H9 (cell line): ENCODE measurements at regions not wholly inside any gene's neighbourhood (a gene's known extent, or its start where the extent isn't known, plus 50 kb on each side); places are given as distances from the start of the nearest gene placed in this dataset.

ENCODE experiments used
- DNase-seq: peaks from one replicate; pipeline ENCODE4 v3.0.0-alpha.2; 2017
- H2AFZ ChIP-seq: one replicate; pipeline ENCODE4 v1.6.1; 2013; ENCODE audit warnings: mild to moderate bottlenecking, low read length, control low read depth, moderate library complexity
- H2AK5ac ChIP-seq: 2 replicates; pipeline ENCODE4 v1.6.1; 2013; ENCODE audit warnings: low read length, control low read depth, mixed read lengths; ENCODE audit not compliant: insufficient read length
- H2BK120ac ChIP-seq: one replicate; pipeline ENCODE4 v1.6.1; 2013; ENCODE audit warnings: low read depth, mild to moderate bottlenecking, low read length, control low read depth, inconsistent platforms; ENCODE audit not compliant: poor library complexity, severe bottlenecking
- H2BK12ac ChIP-seq: 2 replicates; pipeline ENCODE4 v1.6.1; 2013; ENCODE audit warnings: low read length, control low read depth, mixed read lengths, low read depth; ENCODE audit not compliant: insufficient read length
- H2BK15ac ChIP-seq: 2 replicates; pipeline ENCODE4 v1.6.1; 2013; ENCODE audit warnings: low read depth, low read length, control low read depth
- H2BK20ac ChIP-seq: one replicate; pipeline ENCODE4 v1.6.1; 2013; ENCODE audit warnings: low read depth, mild to moderate bottlenecking, low read length, control low read depth, inconsistent platforms; ENCODE audit not compliant: poor library complexity, severe bottlenecking
- H2BK5ac ChIP-seq: 2 replicates; pipeline ENCODE4 v1.6.1; 2013; ENCODE audit warnings: low read length, control low read depth, mixed read lengths; ENCODE audit not compliant: insufficient read length
- H3K14ac ChIP-seq: 2 replicates; pipeline ENCODE4 v1.6.1; 2013; ENCODE audit warnings: low read length, control low read depth; ENCODE audit not compliant: insufficient read depth
- H3K18ac ChIP-seq: 2 replicates; pipeline ENCODE4 v1.6.1; 2013; ENCODE audit warnings: low read depth, mild to moderate bottlenecking, mixed read lengths, low read length, control low read depth; ENCODE audit not compliant: insufficient read length
- H3K23ac ChIP-seq: 2 replicates; pipeline ENCODE4 v1.6.1; 2013; ENCODE audit warnings: low read length, control low read depth, mixed read lengths, low read depth; ENCODE audit not compliant: insufficient read length
- H3K23me2 ChIP-seq: 2 replicates; pipeline ENCODE4 v1.6.1; 2013; ENCODE audit warnings: low read depth, mild to moderate bottlenecking, mixed read lengths, low read length, control low read depth; ENCODE audit not compliant: insufficient read length, poor library complexity, severe bottlenecking
- H3K27ac ChIP-seq: 2 replicates; pipeline ENCODE4 v1.5.1; 2013; ENCODE audit warnings: low read length, control low read depth, mixed read lengths, low read depth; ENCODE audit not compliant: insufficient read length
- H3K27me3 ChIP-seq: 2 replicates; pipeline ENCODE4 v1.6.1; 2013; ENCODE audit warnings: low read length, control low read depth, inconsistent platforms; ENCODE audit not compliant: insufficient read depth
- H3K4ac ChIP-seq: 2 replicates; pipeline ENCODE4 v1.6.1; 2013; ENCODE audit warnings: low read depth, mild to moderate bottlenecking, control low read depth, inconsistent platforms, low read length, moderate library complexity
- H3K4me1 ChIP-seq: 2 replicates; pipeline ENCODE4 v1.6.1; 2013; ENCODE audit warnings: low read length, control low read depth, inconsistent platforms; ENCODE audit not compliant: insufficient read depth
- H3K4me2 ChIP-seq: 2 replicates; pipeline ENCODE4 v1.6.1; 2013; ENCODE audit warnings: low read length, control low read depth, mixed read lengths; ENCODE audit not compliant: insufficient read length, insufficient read depth
- H3K56ac ChIP-seq: 2 replicates; pipeline ENCODE4 v1.6.1; 2013; ENCODE audit warnings: low read depth, mild to moderate bottlenecking, mixed read lengths, low read length, control low read depth; ENCODE audit not compliant: insufficient read length
- H3K79me1 ChIP-seq: 2 replicates; pipeline ENCODE4 v1.6.1; 2013; ENCODE audit warnings: low read depth, mild to moderate bottlenecking, moderate library complexity, low read length, control low read depth, inconsistent platforms; ENCODE audit not compliant: insufficient read depth, poor library complexity, severe bottlenecking
- H3K79me2 ChIP-seq: 2 replicates; pipeline ENCODE4 v1.6.1; 2013; ENCODE audit warnings: low read length, control low read depth, inconsistent platforms; ENCODE audit not compliant: insufficient read depth
- H3K9ac ChIP-seq: 2 replicates; pipeline ENCODE4 v1.6.1; 2013; ENCODE audit warnings: low read length, control low read depth, mixed read lengths; ENCODE audit not compliant: insufficient read length; ENCODE audit errors: extremely low read depth
- H3K9me3 ChIP-seq: one replicate; pipeline ENCODE4 v1.6.1; 2013; ENCODE audit warnings: low read depth, low read length, inconsistent platforms; ENCODE audit not compliant: control insufficient read depth
- H3T11ph ChIP-seq: one replicate; pipeline ENCODE4 v1.6.1; 2013; ENCODE audit warnings: mild to moderate bottlenecking, low read length, control low read depth, inconsistent platforms
- H4K20me1 ChIP-seq: one replicate; pipeline ENCODE4 v1.6.1; 2013; ENCODE audit not compliant: control insufficient read depth, insufficient read length, insufficient read depth
- H4K5ac ChIP-seq: 2 replicates; pipeline ENCODE4 v1.6.1; 2013; ENCODE audit warnings: low read depth, mild to moderate bottlenecking, mixed read lengths, low read length, control low read depth; ENCODE audit not compliant: insufficient read length
- H4K8ac ChIP-seq: replicated peaks from 2 replicates; pipeline ENCODE4 v1.6.1; 2013; ENCODE audit warnings: low read length, control low read depth, mixed read lengths, low read depth; ENCODE audit not compliant: insufficient read length
- H4K91ac ChIP-seq: 2 replicates; pipeline ENCODE4 v1.6.1; 2013; ENCODE audit warnings: low read depth, mild to moderate bottlenecking, moderate library complexity, mixed read lengths, low read length, control low read depth; ENCODE audit not compliant: insufficient read length
- H3K27ac Mint-ChIP-seq, 3 experiments: 2 replicates in 2 of 3; 3 replicates in 1 of 3; pipeline ENCODE4 v1.8.0; 2020 to 2021; ENCODE audit warnings: mixed read lengths in 3 of 3, mild to moderate bottlenecking in 1 of 3, moderate library complexity in 1 of 3
- H3K27me3 Mint-ChIP-seq: 2 replicates; pipeline ENCODE4 v1.8.0; 2021; ENCODE audit warnings: low read depth, mild to moderate bottlenecking, moderate library complexity, mixed read lengths
- H3K36me3 Mint-ChIP-seq, 3 experiments: 2 replicates in 2 of 3; 3 replicates in 1 of 3; pipeline ENCODE4 v1.8.0; 2020 to 2021; ENCODE audit warnings: low read depth in 3 of 3, mixed read lengths in 3 of 3; ENCODE audit not compliant: insufficient read depth in 1 of 3
- H3K4me1 Mint-ChIP-seq, 2 experiments: 2 replicates each; pipeline ENCODE4 v1.8.0; 2020; ENCODE audit warnings: mixed read lengths in 2 of 2
- H3K4me3 Mint-ChIP-seq, 2 experiments: 2 replicates in 1 of 2; 3 replicates in 1 of 2; pipeline ENCODE4 v1.8.0; 2020 to 2021; ENCODE audit warnings: mild to moderate bottlenecking in 2 of 2, mixed read lengths in 2 of 2, moderate library complexity in 1 of 2
- H3K9me3 Mint-ChIP-seq, 2 experiments: 2 replicates in 1 of 2; 3 replicates in 1 of 2; pipeline ENCODE4 v1.8.0; 2020; ENCODE audit warnings: mild to moderate bottlenecking in 2 of 2, mixed read lengths in 2 of 2, moderate library complexity in 1 of 2
- CTCF ChIP-seq: fragments of 200-600 bp; sonication (generic); conservative IDR thresholded peaks from 3 replicates; pipeline ENCODE4 v1.8.0; 2021; ENCODE audit warnings: antibody characterized with exemption, mild to moderate bottlenecking
- WGBS: extraction: QIAGEN DNeasy Blood & Tissue Kit; methylation state at CpG from one replicate; pipeline ENCODE4 v1.1.7; 2013; ENCODE audit warnings: missing lambda C conversion rate, low lambda C conversion rate, mixed read lengths; ENCODE audit not compliant: insufficient read length; ENCODE audit errors: extremely low coverage; 5-methylcytosine and 5-hydroxymethylcytosine counted together

- Histone ChIP-seq H3K27me3 (no peaks in the 10 kb centered on the region), H4K20me1 (no peaks in the 10 kb centered on the region), H3K14ac (no peak overlapping the region), H3K4me2 (no peak overlapping the region), H3K18ac (no peak overlapping the region), H2BK15ac (no peak overlapping the region), H2AFZ (no peak overlapping the region), H2BK12ac (no peak overlapping the region), H3K23me2 (no peaks in the 10 kb centered on the region), H2AK5ac (no peak overlapping the region), H2BK5ac (no peak overlapping the region), H3K27ac (no peak overlapping the region), H3K79me2 (no peaks in the 10 kb centered on the region), H4K5ac (no peak overlapping the region), H3K4ac (no peak overlapping the region), H3K9me3 (no peaks in the 10 kb centered on the region), H3K79me1 (no peaks in the 10 kb centered on the region), H3K23ac (no peak overlapping the region), H3K4me1 (no peaks in the 10 kb centered on the region), H2BK120ac (no peak overlapping the region), H3T11ph (no peak overlapping the region), H4K91ac (no peak overlapping the region), H3K9ac (no peak overlapping the region), H3K56ac (no peak overlapping the region), H4K8ac (no peak overlapping the region), H2BK20ac (no peak overlapping the region)
- no peaks in the 10 kb centered on the region for H3K36me3 Mint-ChIP-seq
- no peak overlapping the region for H3K4me3 Mint-ChIP-seq
- TF ChIP-seq CTCF, result no peak
- H3K4me1 Mint-ChIP-seq, result 0 out of 4 replicates have a peak, but pooled peaks cover 0 to 3% of the 10 kb centered on the region in 2 experiments
- no CpG with 5 or more reads among the region's 1 CpG for WGBS
- no peaks in the 10 kb centered on the region for H3K27me3 Mint-ChIP-seq
- peaks cover 3 to 7% of the 10 kb centered on the region in 2 experiments; a peak in 4 of 5 replicates for H3K9me3 Mint-ChIP-seq
- DNase-seq, result no peak
- no peak overlapping the region for H3K27ac Mint-ChIP-seq
Measured at GRCh38 chr1:101550581-101550980, 313.8 kb downstream of the S1PR1 start.
